ENCODE measurements at regions not wholly inside any gene's neighbourhood (a gene's known extent, or its start where the extent isn't known, plus 50 kb on each side); places are given as distances from the start of the nearest gene placed in this dataset.

GRCh38 chr1:56357927-56358690 is 221.3 kb downstream of the PLPP3 start (continued):
- TF ChIP-seq PRDM15 (CRISPR knock-in tag; IDR thresholded peaks at IDR 0.05) = no peak
- TF ChIP-seq MYB (IDR thresholded peaks at IDR 0.05; ENCODE audit: borderline replicate concordance, low read depth, low read length) = no peak
- TF ChIP-seq YBX1 (IDR thresholded peaks at IDR 0.05) = no peak
- TF ChIP-seq HCFC1 (IDR thresholded peaks at IDR 0.05; ENCODE audit: low read length) = no peak
- TF ChIP-seq MEF2B (IDR thresholded peaks at IDR 0.05; ENCODE audit: partially characterized antibody, poor library complexity, severe bottlenecking) = no peak
- TF ChIP-seq NFYA (IDR thresholded peaks at IDR 0.05; ENCODE audit: borderline replicate concordance, low read depth, low read length) = no peak

GRCh38 chr1:56356376-56356990 is 222.9 kb downstream of the PLPP3 start:
- no TSS peak for BruUV-seq (replicated peaks)
- no peaks in the 10 kb centered on the region for H3K4me1 ChIP-seq (ENCODE audit: control insufficient read depth, insufficient read depth, low read length)
- H3K27ac ChIP-seq (ENCODE audit: control insufficient read depth, insufficient read depth) = no peak overlapping the region
- no peak overlapping the region for H2AFZ ChIP-seq (ENCODE audit: control insufficient read depth, low read depth, low read length)
- no peak overlapping the region for H3K4me2 ChIP-seq (ENCODE audit: control insufficient read depth, insufficient read depth)
- FAIRE-seq (no peak), DNase-seq (ENCODE audit: low read depth, low spot score) (no peak), ATAC-seq (no peak; the same call in 2 of the 3 replicates)
- no peaks in the 10 kb centered on the region for H3K79me2 ChIP-seq (ENCODE audit: control insufficient read depth, insufficient read depth, low read length)
- H3K27me3 ChIP-seq (replicated peaks in 1 of 2; ENCODE audit: control insufficient read depth in 2 of 2, insufficient read depth in 2 of 2, low read length in 1 of 2) = no peaks in the 10 kb centered on the region
- no peaks in the 10 kb centered on the region for H4K20me1 ChIP-seq (ENCODE audit: control insufficient read depth, insufficient read depth)
- H3K9ac ChIP-seq (ENCODE audit: control insufficient read depth, insufficient read depth, low read length) = no peak overlapping the region
- TF ChIP-seq SUPT20H (IDR thresholded peaks at IDR 0.05; ENCODE audit: borderline replicate concordance, control insufficient read depth, low read depth, low read length) = no peak
- ChIA-PET CTCF (interaction anchor here (0.8 to 0.9 kb wide), 2 partner anchors 16 to 148 kb away, joined by 3 read pairs; no protein-coding TSS in a partner anchor), POLR2A (no interaction called here), SMC1A (ENCODE audit: uncharacterized antibody, unreplicated experiment) (interaction anchor here (1.1 to 1.9 kb wide), 2 partner anchors 10 to 32 kb away, joined by 3 to 5 read pairs; no protein-coding TSS in a partner anchor), RAD21 (ENCODE audit: unreplicated experiment) (no interaction called here)
- 41% methylated on average over 11 of the region's 11 CpGs for WGBS (ENCODE audit: insufficient coverage, insufficient replicate concordance, low lambda C conversion rate, missing lambda C conversion rate)
- H3K36me3 ChIP-seq (ENCODE audit: control insufficient read depth in 2 of 2, insufficient read depth in 2 of 2, low read length in 1 of 2) = no peaks in the 10 kb centered on the region
- intact Hi-C loops (cut with micrococcal nuclease; ENCODE audit: unreplicated experiment) (no loop called here), in situ Hi-C loops (cut with MboI) (no loop called here)
- H3K4me3 ChIP-seq = no peak overlapping the region
- no peaks in the 10 kb centered on the region for H3K9me3 ChIP-seq (replicated peaks; ENCODE audit: control insufficient read depth, insufficient read depth, low read length)
